TTC549 (cell line): ENCODE measurements at regions not wholly inside any gene's neighbourhood (a gene's known extent, or its start where the extent isn't known, plus 50 kb on each side); places are given as distances from the start of the nearest gene placed in this dataset.
"Not testable (repeated sequence)": the region's sequence is repeated elsewhere in the genome, so short reads cannot be mapped to it uniquely, and the experiment has no call there.

Experiments used
- FAIRE-seq: peaks from 2 replicates; lab custom pipeline; 2012; peaks lifted over from hg19 to GRCh38; lab: Jason Lieb, UNC

- no peak for FAIRE-seq
Measured at GRCh38 chr9:29432191-29432590, 1858.9 kb upstream of the C9orf72 start.

- FAIRE-seq, result not testable (repeated sequence)
Measured at GRCh38 chr9:29432656-29433055, 1859.4 kb upstream of the C9orf72 start.

- no peak for FAIRE-seq
Measured at GRCh38 chr9:29435368-29435767, 1862.1 kb upstream of the C9orf72 start.

GRCh38 chr9:29437526-29437925, 1864.2 kb upstream of the C9orf72 start:
- FAIRE-seq, result no peak

- FAIRE-seq, result no peak
Measured at GRCh38 chr9:29439961-29440360, 1866.7 kb upstream of the C9orf72 start.

- FAIRE-seq, result no peak
Measured at GRCh38 chr9:29440449-29440848, 1867.2 kb upstream of the C9orf72 start.

- no peak for FAIRE-seq
Measured at GRCh38 chr9:29445751-29446150, 1872.5 kb upstream of the C9orf72 start.

- no peak for FAIRE-seq
Measured at GRCh38 chr9:29449306-29449705, 1876.0 kb upstream of the C9orf72 start.

GRCh38 chr9:29450343-29450875, 1877.1 kb upstream of the C9orf72 start:
- not testable (repeated sequence) for FAIRE-seq

GRCh38 chr9:29456940-29457339, 1883.7 kb upstream of the C9orf72 start:
- no peak for FAIRE-seq

GRCh38 chr9:29475471-29475870, 1902.2 kb upstream of the C9orf72 start:
- no peak for FAIRE-seq

GRCh38 chr9:29511680-29512079, 1938.4 kb upstream of the C9orf72 start:
- FAIRE-seq, result no peak

- FAIRE-seq, result no peak
Measured at GRCh38 chr9:29514336-29514735, 1941.1 kb upstream of the C9orf72 start.

- FAIRE-seq, result no peak
Measured at GRCh38 chr9:29514862-29515261, 1941.6 kb upstream of the C9orf72 start.

- FAIRE-seq, result no peak
Measured at GRCh38 chr9:29548436-29548835, 1975.2 kb upstream of the C9orf72 start.

- FAIRE-seq, result no peak
Measured at GRCh38 chr9:29555502-29555901, 1982.2 kb upstream of the C9orf72 start.

- no peak for FAIRE-seq
Measured at GRCh38 chr9:29556317-29556716, 1983.0 kb upstream of the C9orf72 start.

GRCh38 chr9:29556746-29557145, 1983.5 kb upstream of the C9orf72 start:
- FAIRE-seq, result no peak

GRCh38 chr9:29564564-29564963, 1991.3 kb upstream of the C9orf72 start:
- no peak for FAIRE-seq

- no peak for FAIRE-seq
Measured at GRCh38 chr9:29575219-29575618, 2001.9 kb upstream of the C9orf72 start.

- no peak for FAIRE-seq
Measured at GRCh38 chr9:29588361-29588760, 2015.1 kb upstream of the C9orf72 start.

- no peak for FAIRE-seq
Measured at GRCh38 chr9:29609282-29609681, 2036.0 kb upstream of the C9orf72 start.

- no peak for FAIRE-seq
Measured at GRCh38 chr9:29613773-29614172, 2040.5 kb upstream of the C9orf72 start.

- no peak for FAIRE-seq
Measured at GRCh38 chr9:29616844-29617243, 2043.6 kb upstream of the C9orf72 start.

GRCh38 chr9:29625292-29625731, 2052.0 kb upstream of the C9orf72 start:
- no peak for FAIRE-seq
